Endothelial cell of umbilical vein (primary cell): ENCODE measurements at regions not wholly inside any gene's neighbourhood (a gene's known extent, or its start where the extent isn't known, plus 50 kb on each side); places are given as distances from the start of the nearest gene placed in this dataset.
"Not testable (repeated sequence)": the region's sequence is repeated elsewhere in the genome, so short reads cannot be mapped to it uniquely, and the experiment has no call there.

Experiments
- BruUV-seq: library from RNA; stranded (reverse); fragments of 400-500 nt; replicated peaks from 2 replicates; lab custom pipeline; 2021; lab: Mats Ljungman, UMichigan
- CTCF ChIA-PET: fragments of 300-600, 350-600 bp; sonication (Branson Sonifier 250); formaldehyde crosslinking; loops from one replicate; lab custom pipeline; 2021; ENCODE audit warnings: antibody characterized with exemption, inconsistent platforms; lab: Charles Lee
- POLR2A ChIA-PET: fragments of 300-600, 350-600 bp; sonication (Branson Sonifier 250); formaldehyde crosslinking; loops from one replicate; lab custom pipeline; 2021; ENCODE audit warnings: antibody characterized with exemption, inconsistent platforms; lab: Charles Lee
- DNase-seq: peaks from one replicate; pipeline ENCODE4 v3.0.0-alpha.2; 2011; ENCODE audit warnings: low read depth, low spot score
- FAIRE-seq: peaks from 2 replicates; lab custom pipeline; 2011; peaks lifted over from hg19 to GRCh38; lab: Jason Lieb, UNC
- H2AFZ ChIP-seq: 2 replicates; pipeline ENCODE4 v1.6.0; 2012; ENCODE audit warnings: low read depth, low read length, control low read depth, inconsistent platforms
- H3K27ac ChIP-seq: 2 replicates; pipeline ENCODE4 v1.5.1; 2011; ENCODE audit warnings: low read depth, mild to moderate bottlenecking, control low read depth, low read length, moderate library complexity; ENCODE audit not compliant: insufficient read depth
- H3K27me3 ChIP-seq, 2 experiments: 2 replicates each; pipeline versions ENCODE4 v1.6.0 to v1.6.1; 2011; ENCODE audit warnings: low read length in 2 of 2, mixed read lengths in 1 of 2; ENCODE audit not compliant: control insufficient read depth in 2 of 2, insufficient read depth in 2 of 2
- H3K36me3 ChIP-seq, 2 experiments: 2 replicates in 1 of 2; 3 replicates in 1 of 2; pipeline ENCODE4 v1.5.1; 2011; ENCODE audit warnings: low read length in 2 of 2, mild to moderate bottlenecking in 1 of 2, moderate library complexity in 1 of 2; ENCODE audit not compliant: control insufficient read depth in 2 of 2, insufficient read depth in 2 of 2; ENCODE audit errors: extremely low read depth in 1 of 2
- H3K4me1 ChIP-seq: 3 replicates; pipeline ENCODE4 v1.5.1; 2011; ENCODE audit warnings: mild to moderate bottlenecking, low read length; ENCODE audit not compliant: control insufficient read depth, insufficient read depth; ENCODE audit errors: extremely low read depth
- H3K4me2 ChIP-seq: 2 replicates; pipeline ENCODE4 v1.6.1; 2011; ENCODE audit warnings: low read length, control low read depth, mixed read lengths; ENCODE audit not compliant: insufficient read depth
- H3K4me3 ChIP-seq, 3 experiments: fragments of 200-600 bp in 1 of 3; sonication (generic), shearing (Covaris generic) in 1 of 3; replicated peaks in 1 of 3; 2 replicates each; pipeline ENCODE4 v1.5.1; 2011 to 2016; ENCODE audit warnings: control low read depth in 3 of 3, low read length in 3 of 3, mild to moderate bottlenecking in 2 of 3, inconsistent platforms in 1 of 3, low read depth in 1 of 3, moderate library complexity in 1 of 3; ENCODE audit not compliant: insufficient read depth in 1 of 3
- H3K79me2 ChIP-seq: 2 replicates; pipeline ENCODE4 v1.6.0; 2012; ENCODE audit warnings: low read length, inconsistent platforms; ENCODE audit not compliant: control insufficient read depth, insufficient read depth
- H3K9ac ChIP-seq: replicated peaks from 2 replicates; pipeline ENCODE3; 2011; ENCODE audit warnings: low read length, control low read depth; ENCODE audit not compliant: insufficient read depth; ENCODE audit errors: extremely low read depth
- H3K9me1 ChIP-seq: replicated peaks from 3 replicates; pipeline ENCODE4 v1.6.0; 2011; ENCODE audit warnings: mild to moderate bottlenecking, low read length; ENCODE audit not compliant: control insufficient read depth, insufficient read depth; ENCODE audit errors: extremely low read depth
- H3K9me3 ChIP-seq: replicated peaks from 2 replicates; pipeline ENCODE4 v1.5.1; 2012; ENCODE audit warnings: low read length, inconsistent platforms; ENCODE audit not compliant: control insufficient read depth, insufficient read depth
- H4K20me1 ChIP-seq: replicated peaks from 2 replicates; pipeline ENCODE3; 2011; ENCODE audit warnings: mild to moderate bottlenecking, low read length; ENCODE audit not compliant: control insufficient read depth, insufficient read depth; ENCODE audit errors: extremely low read depth
- dilution Hi-C: fragments of 300-500 bp; cut with MboI; formaldehyde crosslinking; loops from one replicate; pipeline ENCODE4 v1.15.0; 2019; ENCODE audit warnings: low sequenced_read_pairs; ENCODE audit not compliant: extremely low pct_ligation_motif_present
- intact Hi-C: fragments of 100-400 bp; cut with micrococcal nuclease; formaldehyde crosslinking; loops from one replicate; pipeline ENCODE4 v1.10.0; 2022

DNA sequence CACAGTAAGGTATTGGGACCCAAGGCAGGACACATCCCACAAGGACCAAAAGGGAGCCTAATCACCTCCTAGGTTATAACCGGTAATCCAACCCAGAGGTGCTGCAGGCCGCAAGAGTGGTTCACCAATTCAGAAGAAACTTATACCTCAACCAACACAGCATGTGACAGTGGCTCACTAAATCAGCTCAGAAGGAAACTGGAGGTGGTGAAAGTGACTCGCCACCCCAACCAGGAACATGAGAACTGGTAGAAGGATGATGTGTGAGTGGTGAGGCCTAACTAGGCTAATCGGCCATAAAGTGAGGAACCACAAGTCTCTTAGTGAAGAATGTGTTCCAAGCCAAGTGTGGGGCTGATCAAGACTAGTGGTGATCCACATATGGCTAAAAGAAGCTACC is 61.3 kb upstream of the RBMY1E start:
- CTCF ChIA-PET, intact Hi-C loops, H4K20me1 ChIP-seq, H3K9ac ChIP-seq, FAIRE-seq, POLR2A ChIA-PET, H3K36me3 ChIP-seq, H3K27me3 ChIP-seq, H3K79me2 ChIP-seq, H2AFZ ChIP-seq, H3K4me1 ChIP-seq, BruUV-seq, H3K4me2 ChIP-seq, H3K9me3 ChIP-seq, H3K4me3 ChIP-seq, H3K9me1 ChIP-seq, H3K27ac ChIP-seq, DNase-seq, dilution Hi-C loops: not testable (repeated sequence)

DNA sequence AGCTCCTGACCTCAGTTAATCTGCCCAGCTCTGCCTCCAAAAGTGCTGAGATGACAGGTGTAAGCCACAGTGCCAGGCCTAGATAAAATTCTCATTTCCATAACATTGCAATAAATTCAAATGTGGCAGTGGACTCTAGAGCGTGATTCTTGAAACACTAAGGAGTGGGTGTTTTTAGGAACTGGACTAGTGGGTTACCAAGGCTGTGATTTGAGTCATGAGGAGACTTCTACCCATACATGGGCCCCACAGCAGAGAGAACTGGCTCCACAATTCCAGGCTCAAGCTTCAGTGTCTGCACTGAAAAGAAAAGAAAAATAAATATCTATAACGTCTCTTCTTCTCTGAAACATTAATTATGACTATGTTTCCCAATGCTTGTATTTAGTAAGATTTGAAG is 60.4 kb upstream of the RBMY1E start:
- H3K36me3 ChIP-seq, dilution Hi-C loops, H3K27ac ChIP-seq, H3K4me1 ChIP-seq, FAIRE-seq, H3K9me3 ChIP-seq, BruUV-seq, H3K4me2 ChIP-seq, DNase-seq, POLR2A ChIA-PET, H3K27me3 ChIP-seq, H3K9me1 ChIP-seq, H3K79me2 ChIP-seq, H4K20me1 ChIP-seq, intact Hi-C loops, H2AFZ ChIP-seq, H3K4me3 ChIP-seq, H3K9ac ChIP-seq, CTCF ChIA-PET: not testable (repeated sequence)
